ENCODE measurements at regions not wholly inside any gene's neighbourhood (a gene's known extent, or its start where the extent isn't known, plus 50 kb on each side); places are given as distances from the start of the nearest gene placed in this dataset.
"Not testable (repeated sequence)": the region's sequence is repeated elsewhere in the genome, so short reads cannot be mapped to it uniquely, and the experiment has no call there.

GRCh38 chr2:36185624-36186023 is 170.0 kb upstream of the CRIM1 start:
- Histone ChIP-seq H3K4me3 (no peak overlapping the region), H3K9me3 (no peaks in the 10 kb centered on the region), H3K4me1 (no peaks in the 10 kb centered on the region), H3K27me3 (no peaks in the 10 kb centered on the region), H3K36me3 (no peaks in the 10 kb centered on the region), H3K27ac (no peak overlapping the region)
- 87 to 88% methylated on average over 5 of the region's 5 CpGs for WGBS, 2 donors
- TF ChIP-seq CTCF (IDR thresholded peaks at IDR 0.05): no peak
- no peak for TF ChIP-seq EP300 (IDR thresholded peaks at IDR 0.05)
- no peak for TF ChIP-seq POLR2A (IDR thresholded peaks at IDR 0.05)
- no peak for DNase-seq (ENCODE audit: low spot score in 2 of 2)

GRCh38 chr2:36184848-36185247 is 170.7 kb upstream of the CRIM1 start:
- Histone ChIP-seq H3K36me3 (no peaks in the 10 kb centered on the region), H3K4me3 (no peak overlapping the region), H3K4me1 (no peaks in the 10 kb centered on the region), H3K9me3 (no peaks in the 10 kb centered on the region), H3K27ac (no peak overlapping the region), H3K27me3 (no peaks in the 10 kb centered on the region)
- DNase-seq (ENCODE audit: low spot score in 2 of 2): no peak
- TF ChIP-seq CTCF (IDR thresholded peaks at IDR 0.05) (no peak), EP300 (IDR thresholded peaks at IDR 0.05) (no peak), POLR2A (IDR thresholded peaks at IDR 0.05) (no peak)

GRCh38 chr2:36180789-36181482 is 174.6 kb upstream of the CRIM1 start:
- not testable (repeated sequence) for H3K4me3 ChIP-seq; H3K36me3 ChIP-seq; H3K27ac ChIP-seq; H3K27me3 ChIP-seq; DNase-seq (ENCODE audit: low spot score in 2 of 2); H3K9me3 ChIP-seq
- WGBS, 2 donors: 78 to 82% methylated on average over 7 of the region's 7 CpGs
- H3K4me1 ChIP-seq: peaks cover 0 to 12% (median 0%) of the 10 kb centered on the region in 4 donors

- H3K9me3 ChIP-seq; H3K27me3 ChIP-seq; H3K4me3 ChIP-seq; H3K36me3 ChIP-seq; DNase-seq (ENCODE audit: low spot score in 2 of 2); H3K27ac ChIP-seq: not testable (repeated sequence)
- 93% methylated on average over 3 of the region's 30 CpGs; no CpG with 5 or more reads in 1 of the 2 donors for WGBS, 2 donors
- peaks cover 0 to 12% (median 0%) of the 10 kb centered on the region in 4 donors for H3K4me1 ChIP-seq
These were observed 175.3 kb upstream of the CRIM1 start for GRCh38 chr2:36180293-36180692.

- not testable (repeated sequence) for H3K4me3 ChIP-seq; H3K27ac ChIP-seq; H3K9me3 ChIP-seq; DNase-seq (ENCODE audit: low spot score in 2 of 2); H3K36me3 ChIP-seq; H3K27me3 ChIP-seq
- WGBS, 2 donors: 94 to 95% methylated on average over 19 to 26 of the region's 42 CpGs
- peaks cover 0 to 14% (median 1%) of the 10 kb centered on the region in 4 donors for H3K4me1 ChIP-seq
These were observed 175.8 kb upstream of the CRIM1 start for GRCh38 chr2:36179668-36180269.

GRCh38 chr2:36178384-36178783 is 177.2 kb upstream of the CRIM1 start:
- peaks cover 0 to 24% (median 4%) of the 10 kb centered on the region in 4 donors for H3K4me1 ChIP-seq
- no peak for DNase-seq (ENCODE audit: low spot score in 2 of 2)
- H3K36me3 ChIP-seq: no peaks in the 10 kb centered on the region
- H3K27ac ChIP-seq: peak overlapping the region in 1 of 4 donors; percentile 15
- TF ChIP-seq POLR2A (IDR thresholded peaks at IDR 0.05): no peak
- no peak for TF ChIP-seq CTCF (IDR thresholded peaks at IDR 0.05)
- no peak for TF ChIP-seq EP300 (IDR thresholded peaks at IDR 0.05)
- H3K27me3 ChIP-seq: no peaks in the 10 kb centered on the region
- 11 to 20% methylated on average over 2 of the region's 2 CpGs for WGBS, 2 donors
- H3K9me3 ChIP-seq: no peaks in the 10 kb centered on the region
- no peak overlapping the region for H3K4me3 ChIP-seq

Measured in tibial nerve (tissue), 4 donors.